ENCODE measurements at regions not wholly inside any gene's neighbourhood (a gene's known extent, or its start where the extent isn't known, plus 50 kb on each side); places are given as distances from the start of the nearest gene placed in this dataset.
"Not testable (repeated sequence)": the region's sequence is repeated elsewhere in the genome, so short reads cannot be mapped to it uniquely, and the experiment has no call there.

DNA sequence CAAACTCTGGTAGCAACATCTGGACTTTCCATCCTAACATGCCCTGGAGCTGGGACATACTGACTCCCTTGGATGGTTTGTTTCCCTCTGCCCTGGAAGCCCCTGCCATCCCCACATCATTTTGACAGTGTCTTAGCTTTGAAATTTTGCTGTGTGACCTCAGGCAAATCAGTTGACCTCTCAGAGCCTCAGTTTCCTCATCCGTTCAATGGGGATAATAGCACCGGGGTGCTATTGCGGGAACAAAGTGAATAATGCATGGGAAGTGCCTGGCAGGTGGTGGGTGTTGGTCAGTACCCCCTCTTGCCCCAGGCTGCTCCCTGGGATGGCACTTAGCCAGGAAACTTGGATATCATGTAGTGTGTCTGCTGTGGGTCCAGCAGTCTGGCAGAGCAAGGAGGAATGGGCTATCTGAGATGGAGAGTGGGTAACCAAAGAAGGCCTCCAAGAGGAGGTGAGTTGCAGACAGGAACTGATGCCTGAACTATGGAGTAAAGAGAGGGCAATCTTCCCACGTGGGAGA, 88.6 kb downstream of the MRPL14 start:
- in situ Hi-C loops (cut with HindIII; ENCODE audit: low pct_unique_long_range_greater_than_20kb, low sequenced_read_pairs) (no loop called here), intact Hi-C loops (cut with micrococcal nuclease; ENCODE audit: unreplicated experiment) (no loop called here)
- CTCF ChIA-PET: no interaction called here

DNA sequence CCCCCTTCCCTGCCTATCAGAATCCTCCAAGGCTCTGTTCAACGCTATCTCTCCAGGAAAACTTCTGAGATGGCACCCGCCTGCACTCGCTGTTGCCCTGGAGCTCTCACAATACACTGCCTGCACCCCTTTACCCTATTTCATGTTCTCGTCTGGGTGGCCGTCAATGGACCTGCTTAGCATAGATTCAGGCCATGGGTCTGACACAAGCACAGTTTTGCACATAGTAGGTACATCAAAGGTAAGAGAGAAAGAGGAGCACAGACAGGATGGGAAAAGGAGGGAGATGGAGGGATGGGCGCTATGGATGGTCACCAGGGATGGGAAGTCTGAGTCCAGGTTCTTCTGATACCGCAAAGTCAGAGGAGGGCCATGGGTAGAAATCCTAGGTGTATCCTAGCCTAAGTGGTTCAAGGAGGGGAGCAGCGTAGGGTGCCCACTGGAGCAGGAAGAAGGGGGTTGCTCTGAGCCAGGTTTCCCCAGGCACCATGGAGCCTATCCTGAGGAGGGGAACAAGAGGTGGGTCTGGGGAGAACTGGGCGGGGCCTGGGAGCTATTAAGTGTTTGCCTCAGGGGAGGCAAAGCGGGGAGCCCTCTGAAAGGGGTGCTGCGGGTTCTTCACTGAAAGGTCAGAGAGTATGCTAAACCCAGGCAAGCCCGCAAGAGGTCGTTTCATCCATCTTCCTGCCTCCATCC, 89.3 kb downstream of the MRPL14 start:
- no peaks in the 10 kb centered on the region for H3K36me3 ChIP-seq (ENCODE audit: control insufficient read depth, insufficient read depth, low read length)
- in situ Hi-C loops (cut with HindIII; ENCODE audit: low pct_unique_long_range_greater_than_20kb, low sequenced_read_pairs) (no loop called here), intact Hi-C loops (cut with micrococcal nuclease; ENCODE audit: unreplicated experiment) (no loop called here)
- no peak overlapping the region for H3K27ac ChIP-seq (ENCODE audit: low read length)
- TF ChIP-seq, protein P1, sequence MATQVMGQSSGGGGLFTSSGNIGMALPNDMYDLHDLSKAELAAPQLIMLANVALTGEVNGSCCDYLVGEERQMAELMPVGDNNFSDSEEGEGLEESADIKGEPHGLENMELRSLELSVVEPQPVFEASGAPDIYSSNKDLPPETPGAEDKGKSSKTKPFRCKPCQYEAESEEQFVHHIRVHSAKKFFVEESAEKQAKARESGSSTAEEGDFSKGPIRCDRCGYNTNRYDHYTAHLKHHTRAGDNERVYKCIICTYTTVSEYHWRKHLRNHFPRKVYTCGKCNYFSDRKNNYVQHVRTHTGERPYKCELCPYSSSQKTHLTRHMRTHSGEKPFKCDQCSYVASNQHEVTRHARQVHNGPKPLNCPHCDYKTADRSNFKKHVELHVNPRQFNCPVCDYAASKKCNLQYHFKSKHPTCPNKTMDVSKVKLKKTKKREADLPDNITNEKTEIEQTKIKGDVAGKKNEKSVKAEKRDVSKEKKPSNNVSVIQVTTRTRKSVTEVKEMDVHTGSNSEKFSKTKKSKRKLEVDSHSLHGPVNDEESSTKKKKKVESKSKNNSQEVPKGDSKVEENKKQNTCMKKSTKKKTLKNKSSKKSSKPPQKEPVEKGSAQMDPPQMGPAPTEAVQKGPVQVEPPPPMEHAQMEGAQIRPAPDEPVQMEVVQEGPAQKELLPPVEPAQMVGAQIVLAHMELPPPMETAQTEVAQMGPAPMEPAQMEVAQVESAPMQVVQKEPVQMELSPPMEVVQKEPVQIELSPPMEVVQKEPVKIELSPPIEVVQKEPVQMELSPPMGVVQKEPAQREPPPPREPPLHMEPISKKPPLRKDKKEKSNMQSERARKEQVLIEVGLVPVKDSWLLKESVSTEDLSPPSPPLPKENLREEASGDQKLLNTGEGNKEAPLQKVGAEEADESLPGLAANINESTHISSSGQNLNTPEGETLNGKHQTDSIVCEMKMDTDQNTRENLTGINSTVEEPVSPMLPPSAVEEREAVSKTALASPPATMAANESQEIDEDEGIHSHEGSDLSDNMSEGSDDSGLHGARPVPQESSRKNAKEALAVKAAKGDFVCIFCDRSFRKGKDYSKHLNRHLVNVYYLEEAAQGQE (IDR thresholded peaks at IDR 0.05; ENCODE audit: insufficient read depth in 1 of 2, low read depth in 2 of 2, low read length in 1 of 2): no peak
- TF ChIP-seq SIN3A (IDR thresholded peaks at IDR 0.05; ENCODE audit: borderline replicate concordance, insufficient read depth, low read depth, low read length): no peak
- no peak for TF ChIP-seq POLR2AphosphoS5 (IDR thresholded peaks at IDR 0.05; ENCODE audit: low read depth, low read length)
- no peak for TF ChIP-seq TCF7L2 (IDR thresholded peaks at IDR 0.05; ENCODE audit: low read depth, low read length)
- no peak for TF ChIP-seq CTCF (IDR thresholded peaks at IDR 0.05)
- H3K4me1 ChIP-seq (ENCODE audit: control insufficient read depth, insufficient read depth, low read length): peaks cover 27% of the 10 kb centered on the region
- CTCF ChIA-PET: no interaction called here
- DNase-seq (ENCODE audit: low read depth, low spot score) (no peak), ATAC-seq (no peak)
- no peaks in the 10 kb centered on the region for H3K27me3 ChIP-seq (ENCODE audit: control insufficient read depth, insufficient read depth, low read length)
- no peaks in the 10 kb centered on the region for H3K9me3 ChIP-seq (ENCODE audit: control insufficient read depth, insufficient read depth, low read depth, low read length)
- POLR2A ChIA-PET: interaction anchor here (0.6 to 0.7 kb wide), 2 partner anchors 9 to 1874 kb away, joined by 5 read pairs; no protein-coding TSS in a partner anchor
- H3K4me3 ChIP-seq (ENCODE audit: low read depth in 2 of 2, low read length in 2 of 2): no peak overlapping the region
- BruUV-seq (replicated peaks): no TSS peak

More for the DNA sequence above, 88.6 kb downstream of the MRPL14 start:
- H3K4me3 ChIP-seq (ENCODE audit: low read depth in 2 of 2, low read length in 2 of 2): no peak overlapping the region
- H3K27ac ChIP-seq (ENCODE audit: low read length): no peak overlapping the region
- no peaks in the 10 kb centered on the region for H3K9me3 ChIP-seq (ENCODE audit: control insufficient read depth, insufficient read depth, low read depth, low read length)
- no peak for TF ChIP-seq POLR2AphosphoS5 (IDR thresholded peaks at IDR 0.05; ENCODE audit: low read depth, low read length)
- TF ChIP-seq CTCF (IDR thresholded peaks at IDR 0.05): no peak
- no peak for TF ChIP-seq SIN3A (IDR thresholded peaks at IDR 0.05; ENCODE audit: borderline replicate concordance, insufficient read depth, low read depth, low read length)
- TF ChIP-seq TCF7L2 (IDR thresholded peaks at IDR 0.05; ENCODE audit: low read depth, low read length): no peak
- TF ChIP-seq, protein P1 (IDR thresholded peaks at IDR 0.05; ENCODE audit: insufficient read depth in 1 of 2, low read depth in 2 of 2, low read length in 1 of 2): no peak
- BruUV-seq (replicated peaks): no TSS peak
- DNase-seq (ENCODE audit: low read depth, low spot score) (no peak), ATAC-seq (no peak)
- POLR2A ChIA-PET: interaction anchor here (0.6 kb wide), 1 partner anchor 1875 kb away, joined by 5 read pairs; no protein-coding TSS in a partner anchor
- H3K27me3 ChIP-seq (ENCODE audit: control insufficient read depth, insufficient read depth, low read length): no peaks in the 10 kb centered on the region
- H3K36me3 ChIP-seq (ENCODE audit: control insufficient read depth, insufficient read depth, low read length): no peaks in the 10 kb centered on the region
- H3K4me1 ChIP-seq (ENCODE audit: control insufficient read depth, insufficient read depth, low read length): peaks cover 33% of the 10 kb centered on the region

- in situ Hi-C loops (cut with HindIII; ENCODE audit: low pct_unique_long_range_greater_than_20kb, low sequenced_read_pairs): not testable (repeated sequence)
Observed at GRCh38 chr6:44037276-44037675, 90.0 kb downstream of the MRPL14 start.

More at GRCh38 chr6:44037276-44037675, 90.0 kb downstream of the MRPL14 start:
- H3K9me3 ChIP-seq (ENCODE audit: control insufficient read depth, insufficient read depth, low read depth, low read length); H3K27ac ChIP-seq (ENCODE audit: low read length); H3K27me3 ChIP-seq (ENCODE audit: control insufficient read depth, insufficient read depth, low read length); H3K36me3 ChIP-seq (ENCODE audit: control insufficient read depth, insufficient read depth, low read length); intact Hi-C loops (cut with micrococcal nuclease; ENCODE audit: unreplicated experiment); ATAC-seq; DNase-seq (ENCODE audit: low read depth, low spot score); BruUV-seq (replicated peaks); CTCF ChIA-PET; H3K4me3 ChIP-seq (ENCODE audit: low read depth in 2 of 2, low read length in 2 of 2): not testable (repeated sequence)
- POLR2A ChIA-PET: interaction anchor here (0.7 kb wide), 1 partner anchor 10 kb away, joined by 5 read pairs; no protein-coding TSS in a partner anchor
- H3K4me1 ChIP-seq (ENCODE audit: control insufficient read depth, insufficient read depth, low read length): peaks cover 22% of the 10 kb centered on the region

All from Panc1 (cell line).